Adrenal gland (tissue), 5 donors: ENCODE measurements at regions not wholly inside any gene's neighbourhood (a gene's known extent, or its start where the extent isn't known, plus 50 kb on each side); places are given as distances from the start of the nearest gene placed in this dataset.

ENCODE experiments used
- POLR2A ChIP-seq, 2 donors: fragments of 450-650 bp; IDR thresholded peaks; one replicate each; pipeline ENCODE4 v1.6.1; 2017; ENCODE audit warnings: antibody characterized with exemption in 2 of 2, mild to moderate bottlenecking in 2 of 2, moderate library complexity in 1 of 2
- TF ChIP-seq, protein P1 (sequence below), 6 experiments: fragments of 450-650 bp in 4 of 6; fragments of 200-600 bp in 2 of 6; sonication (generic) in 1 of 6; IDR thresholded peaks; 1 replicate in 5 of 6; 2 replicates in 1 of 6; pipeline versions ENCODE4 v1.5.1 to v1.8.0; 2016 to 2021; ENCODE audit warnings: antibody characterized with exemption in 6 of 6, mild to moderate bottlenecking in 2 of 6, moderate library complexity in 1 of 6
- donor health status: DM: no; HTN: no; CAD: no.

DNA sequence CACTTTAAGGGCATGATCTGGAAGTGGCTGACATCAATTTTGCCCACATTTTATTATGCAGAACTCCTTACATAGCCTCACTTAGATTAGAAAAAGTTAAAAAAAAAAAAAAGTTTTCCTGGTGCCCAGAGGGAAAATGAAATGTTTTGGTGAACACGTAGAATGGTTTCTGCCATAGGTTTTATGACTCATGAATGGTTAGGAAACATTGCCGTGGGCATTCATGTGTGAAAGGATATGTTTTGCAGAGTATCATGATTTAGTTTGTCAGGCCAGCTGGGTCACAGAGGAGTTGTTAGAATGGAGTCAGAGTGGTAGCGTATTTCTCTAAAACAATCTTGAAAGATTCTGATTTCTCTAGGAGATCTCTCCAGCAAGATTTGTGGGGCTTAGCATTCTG is 133.8 kb downstream of the MRPL57 start:
- TF ChIP-seq, protein P1, sequence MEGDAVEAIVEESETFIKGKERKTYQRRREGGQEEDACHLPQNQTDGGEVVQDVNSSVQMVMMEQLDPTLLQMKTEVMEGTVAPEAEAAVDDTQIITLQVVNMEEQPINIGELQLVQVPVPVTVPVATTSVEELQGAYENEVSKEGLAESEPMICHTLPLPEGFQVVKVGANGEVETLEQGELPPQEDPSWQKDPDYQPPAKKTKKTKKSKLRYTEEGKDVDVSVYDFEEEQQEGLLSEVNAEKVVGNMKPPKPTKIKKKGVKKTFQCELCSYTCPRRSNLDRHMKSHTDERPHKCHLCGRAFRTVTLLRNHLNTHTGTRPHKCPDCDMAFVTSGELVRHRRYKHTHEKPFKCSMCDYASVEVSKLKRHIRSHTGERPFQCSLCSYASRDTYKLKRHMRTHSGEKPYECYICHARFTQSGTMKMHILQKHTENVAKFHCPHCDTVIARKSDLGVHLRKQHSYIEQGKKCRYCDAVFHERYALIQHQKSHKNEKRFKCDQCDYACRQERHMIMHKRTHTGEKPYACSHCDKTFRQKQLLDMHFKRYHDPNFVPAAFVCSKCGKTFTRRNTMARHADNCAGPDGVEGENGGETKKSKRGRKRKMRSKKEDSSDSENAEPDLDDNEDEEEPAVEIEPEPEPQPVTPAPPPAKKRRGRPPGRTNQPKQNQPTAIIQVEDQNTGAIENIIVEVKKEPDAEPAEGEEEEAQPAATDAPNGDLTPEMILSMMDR (IDR thresholded peaks at IDR 0.05) = no peak
- TF ChIP-seq POLR2A (IDR thresholded peaks at IDR 0.05) = no peak
